Naive thymus-derived CD8-positive, alpha-beta T cell (primary cell): ENCODE measurements at regions not wholly inside any gene's neighbourhood (a gene's known extent, or its start where the extent isn't known, plus 50 kb on each side); places are given as distances from the start of the nearest gene placed in this dataset.

Experiments used
- ATAC-seq, 2 donors: fragments of 150-1000 bp; cut with Tn5 transposase in 1 of 2; sonication (Bioruptor Pico), chemical (Tn5 transposase) in 1 of 2; 1 replicate in 1 of 2; 2 replicates in 1 of 2; pipeline ENCODE4 v1.10.0; 2021; ENCODE audit warnings: mild to moderate bottlenecking in 2 of 2, moderate library complexity in 2 of 2
- POLR2A ChIA-PET: fragments of 350-600 bp; sonication (Branson Sonifier 250); formaldehyde crosslinking; loops from one replicate; lab custom pipeline; 2021; ENCODE audit warnings: antibody characterized with exemption; lab: Charles Lee
- DNase-seq, 10 donors: peaks; one replicate each; pipeline versions ENCODE4 v3.0.0 to v3.0.0-alpha.2; 2020 to 2022
- H3K27ac Mint-ChIP-seq, 10 donors: one replicate each; pipeline ENCODE4 v1.8.0; 2020 to 2022; ENCODE audit warnings: mild to moderate bottlenecking in 10 of 10, mixed read lengths in 10 of 10, moderate library complexity in 4 of 10, inconsistent platforms in 1 of 10
- H3K27me3 Mint-ChIP-seq, 5 donors: one replicate each; pipeline ENCODE4 v1.8.0; 2021 to 2022; ENCODE audit warnings: mixed read lengths in 5 of 5
- H3K36me3 Mint-ChIP-seq, 3 donors: one replicate each; pipeline ENCODE4 v1.8.0; 2020 to 2022; ENCODE audit warnings: mixed read lengths in 3 of 3, mild to moderate bottlenecking in 2 of 3, inconsistent platforms in 1 of 3
- H3K4me1 Mint-ChIP-seq, 4 donors: one replicate each; pipeline ENCODE4 v1.8.0; 2021 to 2022; ENCODE audit warnings: mixed read lengths in 4 of 4
- H3K4me3 Mint-ChIP-seq, 10 donors: one replicate each; pipeline ENCODE4 v1.8.0; 2020 to 2022; ENCODE audit warnings: mild to moderate bottlenecking in 10 of 10, mixed read lengths in 10 of 10, moderate library complexity in 6 of 10, inconsistent platforms in 1 of 10
- H3K9me3 Mint-ChIP-seq, 9 donors: one replicate each; pipeline ENCODE4 v1.8.0; 2020 to 2022; ENCODE audit warnings: mixed read lengths in 9 of 9, mild to moderate bottlenecking in 3 of 9, inconsistent platforms in 1 of 9, moderate library complexity in 1 of 9

DNA sequence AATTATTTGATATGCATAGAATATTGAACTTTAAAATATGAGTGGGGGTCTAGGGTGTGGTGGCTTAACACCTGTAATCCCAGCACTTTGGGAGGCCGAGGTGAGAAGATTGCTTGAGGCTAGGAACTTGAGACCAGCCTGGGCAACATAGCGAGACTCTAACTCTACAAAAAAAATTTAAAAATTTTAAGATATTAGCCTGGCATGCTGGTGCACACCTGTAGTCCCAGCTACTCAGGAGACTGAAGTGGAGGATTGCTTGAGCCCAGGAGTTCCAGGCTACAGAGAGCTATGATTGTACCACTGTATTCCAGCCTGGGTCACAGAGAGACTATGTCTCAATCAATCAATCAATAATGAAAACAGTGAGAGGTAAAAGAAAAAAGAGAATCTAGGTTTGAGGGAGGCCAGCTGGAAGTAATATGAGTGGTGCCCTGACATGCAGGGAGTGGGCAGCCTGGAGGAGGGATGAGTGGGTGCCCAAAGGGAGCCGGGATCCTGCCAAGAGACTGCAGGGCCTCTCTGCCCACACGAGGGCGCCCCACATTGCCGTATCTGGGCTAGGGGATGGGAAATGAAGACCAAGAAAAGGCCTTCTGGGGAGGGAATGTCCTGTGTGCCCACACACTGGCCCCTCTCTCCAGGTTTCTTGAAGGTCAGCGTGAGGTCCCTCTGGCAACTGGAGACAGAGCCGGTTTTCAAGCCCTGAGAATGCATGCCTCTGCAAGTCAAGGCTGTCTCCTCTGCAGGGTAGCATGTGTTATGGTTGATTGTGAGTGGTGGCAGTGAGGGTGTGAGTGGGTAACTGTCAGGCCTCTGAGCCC, 93.9 kb upstream of the PPM1J start:
- H3K9me3 Mint-ChIP-seq, result no peaks in the 10 kb centered on the region
- POLR2A ChIA-PET, result no interaction called here
- peak; percentile 71 to 72 for ATAC-seq
- H3K27me3 Mint-ChIP-seq, result peaks cover 1 to 15% (median 8%) of the 10 kb centered on the region in 5 donors
- no peak overlapping the region for H3K4me3 Mint-ChIP-seq
- no peak overlapping the region for H3K27ac Mint-ChIP-seq
- DNase-seq, result peak; percentile 14 to 73 (median 38)
- H3K36me3 Mint-ChIP-seq, result no peaks in the 10 kb centered on the region
- H3K4me1 Mint-ChIP-seq, result no peaks in the 10 kb centered on the region

DNA sequence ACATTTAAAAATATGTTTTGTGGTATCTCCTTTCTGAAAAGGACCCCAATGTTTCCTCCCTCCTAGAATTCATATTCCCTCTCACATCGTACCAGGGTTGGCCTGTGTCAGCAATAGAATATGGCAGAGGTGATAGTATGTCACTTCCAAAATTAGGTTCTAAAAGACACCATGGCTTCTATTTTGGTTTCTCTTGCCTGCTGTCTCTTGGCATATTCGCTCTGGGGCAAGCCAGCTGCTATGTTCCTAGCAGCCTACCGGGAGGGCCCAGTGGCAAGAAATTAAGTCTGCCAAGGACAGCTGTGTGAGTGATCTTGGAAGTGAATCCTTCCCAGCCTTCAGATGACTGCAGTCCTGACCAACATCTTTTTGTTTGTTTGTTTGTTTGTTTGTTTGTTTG, 92.9 kb upstream of the PPM1J start:
- DNase-seq (no peak), ATAC-seq (no peak)
- Mint-ChIP-seq H3K9me3 (no peaks in the 10 kb centered on the region), H3K4me1 (no peaks in the 10 kb centered on the region), H3K36me3 (no peaks in the 10 kb centered on the region), H3K27me3 (peaks cover 1 to 15% (median 10%) of the 10 kb centered on the region in 5 donors), H3K27ac (no peak overlapping the region), H3K4me3 (no peak overlapping the region)
- POLR2A ChIA-PET, result no interaction called here

- ATAC-seq (no peak), DNase-seq (no peak)
- H3K4me3 Mint-ChIP-seq, result no peak overlapping the region
- no peaks in the 10 kb centered on the region for H3K36me3 Mint-ChIP-seq
- POLR2A ChIA-PET, result no interaction called here
- no peak overlapping the region for H3K27ac Mint-ChIP-seq
- no peaks in the 10 kb centered on the region for H3K4me1 Mint-ChIP-seq
- no peaks in the 10 kb centered on the region for H3K9me3 Mint-ChIP-seq
- H3K27me3 Mint-ChIP-seq, result peaks cover 0 to 12% (median 7%) of the 10 kb centered on the region in 5 donors
These were observed 92.0 kb upstream of the PPM1J start for GRCh38 chr1:112807117-112807516.

- H3K9me3 Mint-ChIP-seq, result no peaks in the 10 kb centered on the region
- H3K4me3 Mint-ChIP-seq, result no peak overlapping the region
- no peak overlapping the region for H3K27ac Mint-ChIP-seq
- POLR2A ChIA-PET, result no interaction called here
- DNase-seq, result no peak
- peaks cover 0 to 12% (median 7%) of the 10 kb centered on the region in 5 donors for H3K27me3 Mint-ChIP-seq
- ATAC-seq, result no peak
- no peaks in the 10 kb centered on the region for H3K4me1 Mint-ChIP-seq
- no peaks in the 10 kb centered on the region for H3K36me3 Mint-ChIP-seq
These were observed 91.0 kb upstream of the PPM1J start for GRCh38 chr1:112806090-112806642.

DNA sequence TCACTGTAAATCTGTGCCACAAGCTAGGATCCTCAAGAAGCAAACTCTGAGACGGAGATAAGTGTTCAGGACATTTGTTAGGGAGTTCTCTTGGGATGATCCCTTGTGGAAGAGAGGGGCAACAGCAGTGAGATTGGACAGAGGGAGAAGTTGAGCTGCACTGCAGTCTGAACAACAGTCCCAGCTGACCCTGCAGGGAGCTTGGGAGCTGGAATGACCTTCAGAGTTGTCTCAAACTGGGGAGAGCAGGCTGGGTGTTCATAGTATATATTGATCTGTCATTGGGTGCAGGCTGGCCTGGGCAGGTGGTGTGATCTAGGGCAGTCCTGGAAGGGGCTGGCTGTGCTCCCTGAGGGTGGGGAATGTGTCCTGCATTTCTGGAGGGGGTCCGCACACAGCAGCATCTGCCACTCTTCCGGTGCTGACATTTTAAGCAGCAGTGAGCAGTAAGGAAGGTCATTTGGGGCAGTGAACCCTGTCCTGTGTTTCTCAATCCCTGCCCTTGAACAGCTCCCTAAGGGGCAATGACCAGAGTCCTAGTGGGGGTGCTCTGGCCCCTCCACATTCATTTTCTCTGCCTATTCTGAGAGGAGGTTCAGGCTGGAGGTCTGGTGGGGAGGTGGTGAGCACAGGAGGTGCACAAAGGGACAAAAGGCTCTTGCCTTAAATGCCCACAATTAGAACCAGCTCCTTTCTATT, 90.2 kb upstream of the PPM1J start:
- POLR2A ChIA-PET, result no interaction called here
- Mint-ChIP-seq H3K27me3 (peaks cover 0 to 12% (median 7%) of the 10 kb centered on the region in 5 donors), H3K36me3 (no peaks in the 10 kb centered on the region), H3K4me1 (no peaks in the 10 kb centered on the region), H3K9me3 (no peaks in the 10 kb centered on the region), H3K27ac (no peak overlapping the region), H3K4me3 (no peak overlapping the region)
- no peak for DNase-seq
- no peak for ATAC-seq

GRCh38 chr1:112803906-112804762, 89.0 kb upstream of the PPM1J start:
- peak in 8 of 10 donors; percentile 14 to 69 (median 18) for DNase-seq
- Mint-ChIP-seq H3K9me3 (no peaks in the 10 kb centered on the region), H3K27me3 (peaks cover 0 to 12% (median 7%) of the 10 kb centered on the region in 5 donors), H3K36me3 (no peaks in the 10 kb centered on the region), H3K4me1 (no peaks in the 10 kb centered on the region), H3K4me3 (no peak overlapping the region), H3K27ac (no peak overlapping the region)
- POLR2A ChIA-PET, result interaction anchor here (0.6 kb wide), 1 partner anchor 72 kb away, joined by 5 read pairs; no protein-coding TSS in a partner anchor
- peak; percentile 65 to 68 for ATAC-seq

DNA sequence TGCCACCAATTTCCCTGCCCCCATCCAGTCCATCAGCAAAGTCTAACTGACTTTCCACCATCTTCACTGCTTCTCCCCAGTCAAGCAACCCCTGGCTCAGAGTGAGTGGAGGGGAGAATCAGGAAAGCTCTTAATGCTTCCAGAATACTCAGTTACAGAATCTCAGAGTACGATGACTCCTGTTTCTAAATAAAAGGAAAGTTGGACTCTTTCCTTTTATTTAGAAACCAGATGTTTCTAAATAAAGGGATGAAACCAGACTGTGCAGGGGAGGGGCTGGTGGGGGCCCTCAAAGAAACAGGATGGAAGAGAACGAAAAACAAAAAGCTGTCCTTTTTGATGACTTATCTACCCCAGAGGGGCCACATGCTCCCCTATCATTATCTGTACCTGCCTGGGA, 85.2 kb upstream of the PPM1J start:
- H3K4me3 Mint-ChIP-seq, result no peak overlapping the region
- POLR2A ChIA-PET, result no interaction called here

GRCh38 chr1:112798292-112798691, 83.2 kb upstream of the PPM1J start:
- H3K9me3 Mint-ChIP-seq, result no peaks in the 10 kb centered on the region
- peak overlapping the region in 1 of 10 donors; percentile 12 for H3K27ac Mint-ChIP-seq
- H3K4me3 Mint-ChIP-seq, result no peak overlapping the region
- no peak for DNase-seq
- POLR2A ChIA-PET, result no interaction called here
- H3K4me1 Mint-ChIP-seq, result peaks cover 0 to 5% (median 0%) of the 10 kb centered on the region in 4 donors
- no peak for ATAC-seq
- no peaks in the 10 kb centered on the region for H3K36me3 Mint-ChIP-seq
- H3K27me3 Mint-ChIP-seq, result peaks cover 0 to 4% (median 0%) of the 10 kb centered on the region in 5 donors

More for the DNA sequence above, 85.2 kb upstream of the PPM1J start:
- no peak for DNase-seq
- Mint-ChIP-seq H3K36me3 (no peaks in the 10 kb centered on the region), H3K9me3 (no peaks in the 10 kb centered on the region), H3K27ac (no peak overlapping the region), H3K27me3 (peaks cover 0 to 12% (median 5%) of the 10 kb centered on the region in 5 donors), H3K4me1 (no peaks in the 10 kb centered on the region)
- no peak for ATAC-seq

GRCh38 chr1:112797224-112797623, 82.1 kb upstream of the PPM1J start:
- DNase-seq (no peak), ATAC-seq (no peak)
- POLR2A ChIA-PET, result no interaction called here
- no peaks in the 10 kb centered on the region for H3K36me3 Mint-ChIP-seq
- no peak overlapping the region for H3K27ac Mint-ChIP-seq
- H3K4me3 Mint-ChIP-seq, result no peak overlapping the region
- no peaks in the 10 kb centered on the region for H3K27me3 Mint-ChIP-seq
- peaks cover 0 to 5% (median 0%) of the 10 kb centered on the region in 4 donors for H3K4me1 Mint-ChIP-seq
- H3K9me3 Mint-ChIP-seq, result no peaks in the 10 kb centered on the region

DNA sequence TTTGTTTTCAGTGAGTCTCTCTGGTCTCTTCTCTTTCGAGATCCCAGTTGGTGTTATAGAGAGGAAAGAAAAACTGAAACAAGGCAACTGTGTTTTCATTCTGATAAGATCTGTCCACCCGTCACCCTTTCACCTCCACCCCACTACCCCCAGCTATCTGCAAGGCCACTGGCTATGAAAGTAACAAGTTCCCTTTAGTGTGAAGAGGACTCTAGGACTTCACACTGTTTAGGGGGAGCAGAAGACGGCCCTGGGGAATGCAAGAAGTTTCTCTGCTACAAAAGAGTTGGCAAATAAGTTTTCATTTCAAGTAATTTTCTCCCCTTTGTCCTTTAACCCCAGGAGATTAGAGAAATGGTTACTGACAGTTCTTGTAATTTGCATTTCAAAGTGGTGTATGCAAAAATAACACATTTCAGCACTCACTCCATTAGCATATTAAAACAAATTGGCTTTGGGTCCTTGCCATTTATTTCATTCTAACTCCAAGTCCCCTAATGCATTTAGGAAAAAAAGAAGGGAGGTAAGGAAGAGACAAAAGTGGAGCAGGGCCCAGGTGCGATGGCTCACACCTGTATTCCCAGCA, 79.6 kb upstream of the PPM1J start:
- no peaks in the 10 kb centered on the region for H3K9me3 Mint-ChIP-seq
- H3K27ac Mint-ChIP-seq, result no peak overlapping the region
- H3K27me3 Mint-ChIP-seq, result peaks cover 0 to 7% (median 3%) of the 10 kb centered on the region in 5 donors
- no peak overlapping the region for H3K4me3 Mint-ChIP-seq
- peaks cover 0 to 5% (median 0%) of the 10 kb centered on the region in 4 donors for H3K4me1 Mint-ChIP-seq
- DNase-seq, result no peak
- no peak for ATAC-seq
- H3K36me3 Mint-ChIP-seq, result no peaks in the 10 kb centered on the region
- POLR2A ChIA-PET, result no interaction called here

- Mint-ChIP-seq H3K4me1 (peaks cover 0 to 5% (median 0%) of the 10 kb centered on the region in 4 donors), H3K4me3 (no peak overlapping the region), H3K27me3 (peaks cover 0 to 10% (median 3%) of the 10 kb centered on the region in 5 donors), H3K9me3 (no peaks in the 10 kb centered on the region), H3K27ac (no peak overlapping the region), H3K36me3 (no peaks in the 10 kb centered on the region)
- DNase-seq, result no peak
- ATAC-seq, result no peak
- POLR2A ChIA-PET, result no interaction called here
These were observed 78.8 kb upstream of the PPM1J start for GRCh38 chr1:112793631-112794565.
